ENCODE measurements at regions not wholly inside any gene's neighbourhood (a gene's known extent, or its start where the extent isn't known, plus 50 kb on each side); places are given as distances from the start of the nearest gene placed in this dataset.

GRCh38 chr2:67930156-67930555 is 132.6 kb downstream of the C1D start:
- Histone ChIP-seq H2AFZ (ENCODE audit: low read length) (no peak overlapping the region), H3K36me3 (ENCODE audit: insufficient read depth, low read length) (no peaks in the 10 kb centered on the region), H3K9me3 (ENCODE audit: insufficient read depth, low read depth, low read length) (no peaks in the 10 kb centered on the region), H3K9ac (ENCODE audit: low read depth, low read length, poor library complexity, severe bottlenecking) (no peak overlapping the region), H4K20me1 (ENCODE audit: insufficient read depth, low read length, poor library complexity, severe bottlenecking) (no peaks in the 10 kb centered on the region), H3K27me3 (ENCODE audit: insufficient read depth, low read length, poor library complexity, severe bottlenecking) (no peaks in the 10 kb centered on the region), H3F3A (ENCODE audit: low read depth) (no peaks in the 10 kb centered on the region), H3K4me3 (ENCODE audit: low read length, poor library complexity, severe bottlenecking) (no peak overlapping the region), H3K79me2 (ENCODE audit: insufficient read depth, low read length) (no peaks in the 10 kb centered on the region), H3K4me2 (ENCODE audit: low read depth, low read length, poor library complexity, severe bottlenecking) (no peak overlapping the region), H3K9me2 (replicated peaks; ENCODE audit: low read depth, low read length) (no peaks in the 10 kb centered on the region), H3K4me1 (ENCODE audit: insufficient read depth, low read length, poor library complexity, severe bottlenecking) (no peaks in the 10 kb centered on the region)
- TF ChIP-seq EZH2phosphoT487 (IDR thresholded peaks at IDR 0.05; ENCODE audit: borderline replicate concordance) = no peak

- Histone ChIP-seq H3K4me2 (ENCODE audit: low read depth, low read length, poor library complexity, severe bottlenecking) (no peak overlapping the region), H2AFZ (ENCODE audit: low read length) (no peak overlapping the region), H3K79me2 (ENCODE audit: insufficient read depth, low read length) (no peaks in the 10 kb centered on the region), H3F3A (ENCODE audit: low read depth) (no peaks in the 10 kb centered on the region), H3K27me3 (ENCODE audit: insufficient read depth, low read length, poor library complexity, severe bottlenecking) (no peaks in the 10 kb centered on the region), H4K20me1 (ENCODE audit: insufficient read depth, low read length, poor library complexity, severe bottlenecking) (no peaks in the 10 kb centered on the region), H3K4me1 (ENCODE audit: insufficient read depth, low read length, poor library complexity, severe bottlenecking) (no peaks in the 10 kb centered on the region), H3K4me3 (ENCODE audit: low read length, poor library complexity, severe bottlenecking) (no peak overlapping the region), H3K9me3 (ENCODE audit: insufficient read depth, low read depth, low read length) (no peaks in the 10 kb centered on the region), H3K36me3 (ENCODE audit: insufficient read depth, low read length) (no peaks in the 10 kb centered on the region), H3K9me2 (replicated peaks; ENCODE audit: low read depth, low read length) (no peaks in the 10 kb centered on the region), H3K9ac (ENCODE audit: low read depth, low read length, poor library complexity, severe bottlenecking) (no peak overlapping the region)
- no peak for TF ChIP-seq EZH2phosphoT487 (IDR thresholded peaks at IDR 0.05; ENCODE audit: borderline replicate concordance)
- TF ChIP-seq CTCF (conservative IDR thresholded peaks at IDR 0.05; ENCODE audit: low read length) = no peak
Observed at GRCh38 chr2:67936969-67937368, 125.8 kb downstream of the C1D start.

- Histone ChIP-seq H3K9ac (ENCODE audit: low read depth, low read length, poor library complexity, severe bottlenecking) (no peak overlapping the region), H3F3A (ENCODE audit: low read depth) (no peaks in the 10 kb centered on the region), H3K9me3 (ENCODE audit: insufficient read depth, low read depth, low read length) (no peaks in the 10 kb centered on the region; the same call in 1 of the 2 replicates), H3K9me2 (replicated peaks; ENCODE audit: low read depth, low read length) (no peaks in the 10 kb centered on the region), H3K4me3 (ENCODE audit: low read length, poor library complexity, severe bottlenecking) (no peak overlapping the region), H3K27me3 (ENCODE audit: insufficient read depth, low read length, poor library complexity, severe bottlenecking) (no peaks in the 10 kb centered on the region), H4K20me1 (ENCODE audit: insufficient read depth, low read length, poor library complexity, severe bottlenecking) (no peaks in the 10 kb centered on the region), H3K4me1 (ENCODE audit: insufficient read depth, low read length, poor library complexity, severe bottlenecking) (no peaks in the 10 kb centered on the region), H3K4me2 (ENCODE audit: low read depth, low read length, poor library complexity, severe bottlenecking) (no peak overlapping the region), H2AFZ (ENCODE audit: low read length) (no peak overlapping the region), H3K36me3 (ENCODE audit: insufficient read depth, low read length) (no peaks in the 10 kb centered on the region), H3K79me2 (ENCODE audit: insufficient read depth, low read length) (no peaks in the 10 kb centered on the region)
- no peak for TF ChIP-seq EZH2phosphoT487 (IDR thresholded peaks at IDR 0.05; ENCODE audit: borderline replicate concordance)
- TF ChIP-seq CTCF (conservative IDR thresholded peaks at IDR 0.05; ENCODE audit: low read length) = no peak
Observed at GRCh38 chr2:67938053-67938452, 124.8 kb downstream of the C1D start.

- no peaks in the 10 kb centered on the region for H3K79me2 ChIP-seq (ENCODE audit: insufficient read depth, low read length)
- no peak for TF ChIP-seq EZH2phosphoT487 (IDR thresholded peaks at IDR 0.05; ENCODE audit: borderline replicate concordance)
- TF ChIP-seq CTCF (conservative IDR thresholded peaks at IDR 0.05; ENCODE audit: low read length) = no peak
- H3K4me2 ChIP-seq (ENCODE audit: low read depth, low read length, poor library complexity, severe bottlenecking) = no peak overlapping the region
- no peaks in the 10 kb centered on the region for H3F3A ChIP-seq (ENCODE audit: low read depth)
- no peaks in the 10 kb centered on the region; the same call in 1 of the 2 replicates for H3K9me3 ChIP-seq (ENCODE audit: insufficient read depth, low read depth, low read length)
- no peak overlapping the region for H3K9ac ChIP-seq (ENCODE audit: low read depth, low read length, poor library complexity, severe bottlenecking)
- H2AFZ ChIP-seq (ENCODE audit: low read length) = no peak overlapping the region
- H3K36me3 ChIP-seq (ENCODE audit: insufficient read depth, low read length) = no peaks in the 10 kb centered on the region
- no peaks in the 10 kb centered on the region for H4K20me1 ChIP-seq (ENCODE audit: insufficient read depth, low read length, poor library complexity, severe bottlenecking)
- no peaks in the 10 kb centered on the region; the same call in 1 of the 2 replicates for H3K9me2 ChIP-seq (replicated peaks; ENCODE audit: low read depth, low read length)
- H3K4me3 ChIP-seq (ENCODE audit: low read length, poor library complexity, severe bottlenecking) = no peak overlapping the region
- H3K27me3 ChIP-seq (ENCODE audit: insufficient read depth, low read length, poor library complexity, severe bottlenecking) = peaks cover 6% of the 10 kb centered on the region
- H3K4me1 ChIP-seq (ENCODE audit: insufficient read depth, low read length, poor library complexity, severe bottlenecking) = no peaks in the 10 kb centered on the region
Observed at GRCh38 chr2:67945056-67945455, 117.7 kb downstream of the C1D start.
